GM06990 (cell line): ENCODE measurements at regions not wholly inside any gene's neighbourhood (a gene's known extent, or its start where the extent isn't known, plus 50 kb on each side); places are given as distances from the start of the nearest gene placed in this dataset.
"Not testable (repeated sequence)": the region's sequence is repeated elsewhere in the genome, so short reads cannot be mapped to it uniquely, and the experiment has no call there.

Experiments
- DNase-seq: peaks from one replicate; pipeline ENCODE4 v3.0.0-alpha.2; 2011; ENCODE audit not compliant: insufficient read length; ENCODE audit errors: extremely low read depth
- H3K27me3 ChIP-seq: replicated peaks from 2 replicates; pipeline ENCODE4 v1.6.0; 2011; ENCODE audit warnings: low read length; ENCODE audit not compliant: control insufficient read depth, insufficient read depth
- H3K36me3 ChIP-seq: 2 replicates; pipeline ENCODE4 v1.5.1; 2011; ENCODE audit warnings: low read length; ENCODE audit not compliant: control insufficient read depth, insufficient read depth
- H3K4me3 ChIP-seq: replicated peaks from 2 replicates; pipeline ENCODE4 v1.5.1; 2011; ENCODE audit warnings: low read depth, mild to moderate bottlenecking, control low read depth, low read length
- TF ChIP-seq, protein P1 (sequence below): IDR thresholded peaks from 2 replicates; pipeline ENCODE4 v1.5.1; 2011; ENCODE audit warnings: low read length, control low read depth, mild to moderate bottlenecking, inconsistent platforms; ENCODE audit not compliant: insufficient read depth, poor library complexity, severe bottlenecking

DNA sequence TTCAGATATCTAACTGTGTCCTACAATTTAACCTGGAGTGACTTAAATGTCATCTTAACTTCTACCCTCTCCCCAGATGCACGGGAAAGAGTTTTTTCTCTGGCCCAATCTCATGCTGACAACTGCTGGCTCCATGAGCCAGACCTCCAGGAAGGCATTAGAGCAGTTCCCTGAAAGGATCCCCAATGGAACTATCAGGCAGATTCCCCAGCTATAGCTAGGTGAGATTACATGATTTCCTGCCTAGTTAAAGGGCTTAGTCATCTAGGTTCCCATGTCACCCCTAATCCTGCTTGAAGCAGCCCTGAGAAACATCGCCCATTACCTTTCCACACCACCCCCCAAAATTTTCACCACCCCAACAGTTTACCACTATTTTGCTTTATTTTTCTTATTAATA is 373.5 kb upstream of the TRPC7 start:
- TF ChIP-seq, protein P1, sequence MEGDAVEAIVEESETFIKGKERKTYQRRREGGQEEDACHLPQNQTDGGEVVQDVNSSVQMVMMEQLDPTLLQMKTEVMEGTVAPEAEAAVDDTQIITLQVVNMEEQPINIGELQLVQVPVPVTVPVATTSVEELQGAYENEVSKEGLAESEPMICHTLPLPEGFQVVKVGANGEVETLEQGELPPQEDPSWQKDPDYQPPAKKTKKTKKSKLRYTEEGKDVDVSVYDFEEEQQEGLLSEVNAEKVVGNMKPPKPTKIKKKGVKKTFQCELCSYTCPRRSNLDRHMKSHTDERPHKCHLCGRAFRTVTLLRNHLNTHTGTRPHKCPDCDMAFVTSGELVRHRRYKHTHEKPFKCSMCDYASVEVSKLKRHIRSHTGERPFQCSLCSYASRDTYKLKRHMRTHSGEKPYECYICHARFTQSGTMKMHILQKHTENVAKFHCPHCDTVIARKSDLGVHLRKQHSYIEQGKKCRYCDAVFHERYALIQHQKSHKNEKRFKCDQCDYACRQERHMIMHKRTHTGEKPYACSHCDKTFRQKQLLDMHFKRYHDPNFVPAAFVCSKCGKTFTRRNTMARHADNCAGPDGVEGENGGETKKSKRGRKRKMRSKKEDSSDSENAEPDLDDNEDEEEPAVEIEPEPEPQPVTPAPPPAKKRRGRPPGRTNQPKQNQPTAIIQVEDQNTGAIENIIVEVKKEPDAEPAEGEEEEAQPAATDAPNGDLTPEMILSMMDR = no peak
- Histone ChIP-seq H3K4me3 (no peak overlapping the region), H3K36me3 (no peaks in the 10 kb centered on the region), H3K27me3 (no peaks in the 10 kb centered on the region; the same call in 1 of the 2 replicates)
- DNase-seq = no peak

DNA sequence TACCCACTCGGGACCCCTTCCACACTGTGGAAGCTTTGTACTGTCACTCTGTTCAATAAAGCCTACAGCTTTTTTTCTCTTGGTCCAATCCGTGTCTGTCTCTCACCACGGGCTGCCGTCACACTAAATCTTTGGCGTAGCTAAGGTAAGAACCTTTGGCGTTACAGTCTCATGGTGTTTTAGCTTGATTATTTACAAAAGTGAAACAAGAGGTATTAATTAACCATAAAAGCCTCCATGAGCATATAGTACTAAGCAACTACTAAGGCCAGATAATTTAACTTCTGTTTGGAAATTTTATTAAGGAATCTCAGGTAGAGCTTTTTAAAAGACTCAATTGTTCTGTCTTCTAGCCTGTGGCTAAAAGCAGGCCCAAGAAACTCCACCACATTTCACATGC is 370.7 kb upstream of the TRPC7 start:
- Histone ChIP-seq H3K36me3 (no peaks in the 10 kb centered on the region), H3K27me3 (no peaks in the 10 kb centered on the region; the same call in 1 of the 2 replicates), H3K4me3 (no peak overlapping the region)
- no peak for DNase-seq
- TF ChIP-seq, protein P1 = no peak

DNA sequence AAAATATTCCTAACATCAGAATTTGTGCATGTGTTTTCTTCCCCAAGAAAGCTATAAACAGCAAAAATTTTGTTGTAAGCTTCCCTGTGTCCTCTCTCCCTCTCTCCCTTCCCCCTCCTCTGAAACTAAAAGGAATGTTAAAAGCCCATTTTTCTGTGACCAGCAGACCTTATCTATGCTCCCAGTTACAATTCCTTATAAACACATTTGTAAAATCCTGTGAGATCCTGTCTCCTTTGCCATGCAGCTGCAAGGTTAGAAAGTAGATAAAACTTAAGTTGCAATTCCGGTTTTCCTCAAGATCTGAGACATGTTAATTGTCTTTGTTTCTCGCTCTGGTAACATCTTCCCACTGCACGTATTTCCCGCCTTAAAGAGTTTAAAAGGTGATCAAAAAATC is 370.3 kb upstream of the TRPC7 start:
- H3K36me3 ChIP-seq, H3K27me3 ChIP-seq, H3K4me3 ChIP-seq, DNase-seq: not testable (repeated sequence)

DNA sequence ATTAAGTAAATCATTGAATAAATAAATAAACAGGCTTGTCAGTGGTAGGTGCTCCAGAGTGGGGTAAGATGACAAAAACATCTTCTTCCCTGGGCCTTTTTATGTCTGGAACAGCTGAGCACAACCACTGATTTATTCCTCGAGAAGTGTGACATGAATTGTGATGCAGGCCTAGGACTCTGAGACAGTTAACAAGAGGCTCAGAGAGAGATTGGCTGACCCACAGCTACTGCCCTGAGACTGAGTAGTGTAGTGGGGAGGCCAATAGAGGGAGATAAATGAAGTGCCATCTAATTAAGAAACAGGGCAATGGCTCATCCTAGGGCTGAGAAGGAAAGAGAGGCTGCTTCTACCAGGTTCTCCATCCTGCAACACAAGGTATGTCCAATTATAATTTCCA is 369.3 kb upstream of the TRPC7 start:
- no peaks in the 10 kb centered on the region; the same call in 1 of the 2 replicates for H3K27me3 ChIP-seq
- H3K4me3 ChIP-seq = no peak overlapping the region
- no peak for DNase-seq
- H3K36me3 ChIP-seq = no peaks in the 10 kb centered on the region
- TF ChIP-seq, protein P1 = no peak

DNA sequence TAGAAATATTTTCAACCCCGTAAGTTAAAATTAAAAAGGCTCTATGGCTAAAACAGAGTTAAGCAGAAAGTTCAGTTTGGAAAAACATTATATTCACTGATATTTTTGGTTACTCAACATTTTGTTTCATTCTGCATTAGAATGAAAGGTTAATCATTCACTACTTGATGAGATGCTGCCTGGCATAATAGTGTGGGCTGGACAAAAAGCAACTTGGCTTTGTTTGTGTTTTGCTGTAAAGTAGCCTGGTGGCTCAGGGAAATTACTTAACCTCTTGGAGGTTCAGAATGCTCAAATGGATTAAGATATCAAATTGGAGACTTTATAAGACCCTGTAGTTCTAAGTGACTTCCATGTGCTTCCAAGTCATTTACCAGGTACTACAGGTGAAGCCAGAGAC is 367.4 kb upstream of the TRPC7 start:
- TF ChIP-seq, protein P1 = no peak
- DNase-seq = no peak
- no peaks in the 10 kb centered on the region for H3K36me3 ChIP-seq

DNA sequence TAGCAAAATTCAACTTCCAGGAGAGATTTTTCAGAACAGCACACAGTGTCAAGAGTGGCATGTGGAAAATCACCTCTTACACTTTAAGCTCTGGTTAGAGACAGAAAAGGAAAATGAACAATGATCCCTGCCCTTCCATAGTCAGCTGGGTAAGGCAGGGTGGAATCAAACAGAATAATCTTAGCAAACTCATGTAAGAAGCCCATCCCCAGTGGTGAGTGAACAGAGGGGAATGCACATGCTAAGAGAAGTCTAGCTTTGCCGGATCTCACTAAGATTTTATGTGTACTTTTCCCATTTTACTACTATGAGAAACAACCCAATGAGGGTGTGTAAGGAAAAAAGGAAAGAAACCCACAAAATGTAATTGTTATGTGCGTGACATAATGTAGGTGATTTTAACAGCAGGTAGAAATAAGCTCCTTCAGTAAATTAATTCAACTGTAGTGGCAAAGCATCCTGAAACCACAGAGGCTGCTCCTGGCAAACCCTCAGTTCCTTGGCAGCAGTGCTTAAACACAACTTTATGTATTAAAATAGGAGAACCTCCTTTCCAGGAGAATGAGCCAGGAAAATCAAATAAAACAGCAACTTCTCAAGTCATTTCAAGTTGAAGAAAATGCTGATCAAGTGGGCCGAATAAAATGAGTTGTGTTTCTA is 366.0 kb upstream of the TRPC7 start:
- TF ChIP-seq, protein P1 = no peak
- no peak for DNase-seq
- H3K27me3 ChIP-seq = no peaks in the 10 kb centered on the region; the same call in 1 of the 2 replicates
- no peaks in the 10 kb centered on the region for H3K36me3 ChIP-seq
- no peak overlapping the region for H3K4me3 ChIP-seq

More for the DNA sequence above, 367.4 kb upstream of the TRPC7 start:
- no peaks in the 10 kb centered on the region; the same call in 1 of the 2 replicates for H3K27me3 ChIP-seq
- H3K4me3 ChIP-seq = no peak overlapping the region
